ENCODE measurements at regions not wholly inside any gene's neighbourhood (a gene's known extent, or its start where the extent isn't known, plus 50 kb on each side); places are given as distances from the start of the nearest gene placed in this dataset.
"Not testable (repeated sequence)": the region's sequence is repeated elsewhere in the genome, so short reads cannot be mapped to it uniquely, and the experiment has no call there.

- Histone ChIP-seq H3K27me3 (ENCODE audit: control insufficient read depth in 5 of 5, insufficient read depth in 4 of 5, low read length in 5 of 5) (no peaks in the 10 kb centered on the region), H3K27ac (ENCODE audit: low read depth, low read length) (no peak overlapping the region), H3K9me3 (ENCODE audit: control insufficient read depth in 5 of 5, low read length in 5 of 5) (peaks cover 3 to 7% (median 4%) of the 10 kb centered on the region in 5 donors)
These were observed 370.0 kb upstream of the GHITM start for GRCh38 chr10:83769281-83769820.

DNA sequence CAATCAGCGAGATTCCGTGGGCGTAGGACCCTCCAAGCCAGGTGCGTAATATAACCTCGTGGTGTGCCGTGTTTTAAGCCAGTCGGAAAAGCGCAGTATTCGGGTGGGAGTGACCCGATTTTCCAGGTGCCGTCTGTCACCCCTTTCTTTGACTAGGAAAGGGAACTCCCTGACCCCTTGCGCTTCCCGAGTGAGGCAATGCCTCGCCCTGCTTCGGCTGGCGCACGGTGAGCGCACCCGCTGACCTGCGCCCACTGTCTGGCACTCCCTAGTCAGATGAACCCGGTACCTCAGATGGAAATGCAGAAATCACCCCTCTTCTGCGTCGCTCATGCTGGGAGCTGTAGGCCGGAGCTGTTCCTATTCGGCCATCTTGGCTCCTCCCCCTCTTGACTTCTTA, 352.6 kb upstream of the GHITM start:
- not testable (repeated sequence) for H3K36me3 ChIP-seq (ENCODE audit: control insufficient read depth in 5 of 5, insufficient read depth in 5 of 5, low read length in 5 of 5); H3K4me1 ChIP-seq (ENCODE audit: control insufficient read depth in 5 of 5, insufficient read depth in 5 of 5, low read length in 5 of 5); H3K27me3 ChIP-seq (ENCODE audit: control insufficient read depth in 5 of 5, insufficient read depth in 4 of 5, low read length in 5 of 5); H3K4me3 ChIP-seq (ENCODE audit: low read depth in 1 of 5, low read length in 5 of 5); H3K9ac ChIP-seq (ENCODE audit: low read length in 5 of 5); H3K27ac ChIP-seq (ENCODE audit: low read depth, low read length)
- peaks cover 3 to 20% (median 16%) of the 10 kb centered on the region in 5 donors for H3K9me3 ChIP-seq (ENCODE audit: control insufficient read depth in 5 of 5, low read length in 5 of 5)

More at GRCh38 chr10:83769281-83769820, 370.0 kb upstream of the GHITM start:
- no peak overlapping the region for H3K9ac ChIP-seq (ENCODE audit: low read length in 5 of 5)
- peaks cover 0 to 3% (median 0%) of the 10 kb centered on the region in 5 donors for H3K4me1 ChIP-seq (ENCODE audit: control insufficient read depth in 5 of 5, insufficient read depth in 5 of 5, low read length in 5 of 5)
- no peaks in the 10 kb centered on the region for H3K36me3 ChIP-seq (ENCODE audit: control insufficient read depth in 5 of 5, insufficient read depth in 5 of 5, low read length in 5 of 5)
- H3K4me3 ChIP-seq (ENCODE audit: low read depth in 1 of 5, low read length in 5 of 5): no peak overlapping the region

DNA sequence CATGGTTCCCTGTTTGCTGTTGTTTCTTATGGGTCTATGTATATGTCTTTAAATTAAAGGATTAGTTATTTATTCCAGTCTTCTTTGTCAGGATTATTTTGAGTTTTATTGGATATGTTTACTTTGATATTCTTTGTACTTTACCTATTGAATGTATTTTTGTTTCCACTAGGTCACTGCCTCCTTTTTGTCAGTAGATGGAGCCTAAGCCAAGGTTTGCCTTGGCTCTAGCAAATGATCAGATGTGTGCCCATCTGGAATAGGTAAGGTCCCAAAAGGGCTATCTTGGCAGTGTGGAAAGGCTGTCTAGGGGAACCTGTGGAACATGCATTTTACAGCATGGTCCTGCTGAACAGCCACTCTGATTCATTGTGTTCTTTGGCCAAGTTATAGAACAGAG, 337.3 kb upstream of the GHITM start:
- Histone ChIP-seq H3K27ac (ENCODE audit: low read depth, low read length) (no peak overlapping the region), H3K4me3 (ENCODE audit: low read depth in 1 of 5, low read length in 5 of 5) (no peak overlapping the region), H3K9me3 (ENCODE audit: control insufficient read depth in 5 of 5, low read length in 5 of 5) (peaks cover 0 to 7% (median 3%) of the 10 kb centered on the region in 5 donors), H3K4me1 (ENCODE audit: control insufficient read depth in 5 of 5, insufficient read depth in 5 of 5, low read length in 5 of 5) (no peaks in the 10 kb centered on the region), H3K9ac (ENCODE audit: low read length in 5 of 5) (no peak overlapping the region), H3K36me3 (ENCODE audit: control insufficient read depth in 5 of 5, insufficient read depth in 5 of 5, low read length in 5 of 5) (no peaks in the 10 kb centered on the region), H3K27me3 (ENCODE audit: control insufficient read depth in 5 of 5, insufficient read depth in 4 of 5, low read length in 5 of 5) (no peaks in the 10 kb centered on the region)

- H3K9ac ChIP-seq (ENCODE audit: low read length in 5 of 5): no peak overlapping the region
- H3K27ac ChIP-seq (ENCODE audit: low read depth, low read length): no peak overlapping the region
- H3K27me3 ChIP-seq (ENCODE audit: control insufficient read depth in 5 of 5, insufficient read depth in 4 of 5, low read length in 5 of 5): no peaks in the 10 kb centered on the region
- no peaks in the 10 kb centered on the region for H3K4me1 ChIP-seq (ENCODE audit: control insufficient read depth in 5 of 5, insufficient read depth in 5 of 5, low read length in 5 of 5)
- no peaks in the 10 kb centered on the region for H3K36me3 ChIP-seq (ENCODE audit: control insufficient read depth in 5 of 5, insufficient read depth in 5 of 5, low read length in 5 of 5)
- no peak overlapping the region for H3K4me3 ChIP-seq (ENCODE audit: low read depth in 1 of 5, low read length in 5 of 5)
- H3K9me3 ChIP-seq (ENCODE audit: control insufficient read depth in 5 of 5, low read length in 5 of 5): peaks cover 0 to 4% (median 0%) of the 10 kb centered on the region in 5 donors
These were observed 332.6 kb upstream of the GHITM start for GRCh38 chr10:83806717-83807116.

DNA sequence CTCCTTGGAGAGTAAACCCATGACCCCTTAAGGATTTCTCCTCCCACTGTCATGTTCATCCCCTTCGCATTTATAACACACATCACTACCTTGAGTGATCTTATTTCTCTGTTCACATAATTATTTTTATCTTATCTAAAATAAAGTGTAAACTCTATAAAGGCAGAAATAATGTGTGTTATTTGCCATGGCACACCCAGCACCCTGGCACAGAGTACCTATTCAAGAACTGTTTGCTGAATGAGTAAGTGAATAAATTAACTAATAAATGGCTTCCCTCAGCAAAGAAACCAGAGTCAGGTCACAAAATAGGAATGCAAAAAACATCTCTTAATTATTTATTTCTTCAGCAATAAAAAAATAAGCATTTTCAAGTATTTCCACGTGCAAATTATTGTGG, 330.3 kb upstream of the GHITM start:
- Histone ChIP-seq H3K36me3 (ENCODE audit: control insufficient read depth in 5 of 5, insufficient read depth in 5 of 5, low read length in 5 of 5) (no peaks in the 10 kb centered on the region), H3K9ac (ENCODE audit: low read length in 5 of 5) (no peak overlapping the region), H3K9me3 (ENCODE audit: control insufficient read depth in 5 of 5, low read length in 5 of 5) (no peaks in the 10 kb centered on the region), H3K4me3 (ENCODE audit: low read depth in 1 of 5, low read length in 5 of 5) (no peak overlapping the region), H3K27me3 (ENCODE audit: control insufficient read depth in 5 of 5, insufficient read depth in 4 of 5, low read length in 5 of 5) (no peaks in the 10 kb centered on the region), H3K4me1 (ENCODE audit: control insufficient read depth in 5 of 5, insufficient read depth in 5 of 5, low read length in 5 of 5) (no peaks in the 10 kb centered on the region), H3K27ac (ENCODE audit: low read depth, low read length) (no peak overlapping the region)

- no peak overlapping the region for H3K9ac ChIP-seq (ENCODE audit: low read length in 5 of 5)
- H3K27ac ChIP-seq (ENCODE audit: low read depth, low read length): no peak overlapping the region
- no peaks in the 10 kb centered on the region for H3K9me3 ChIP-seq (ENCODE audit: control insufficient read depth in 5 of 5, low read length in 5 of 5)
- no peaks in the 10 kb centered on the region for H3K27me3 ChIP-seq (ENCODE audit: control insufficient read depth in 5 of 5, insufficient read depth in 4 of 5, low read length in 5 of 5)
- no peaks in the 10 kb centered on the region for H3K4me1 ChIP-seq (ENCODE audit: control insufficient read depth in 5 of 5, insufficient read depth in 5 of 5, low read length in 5 of 5)
- H3K36me3 ChIP-seq (ENCODE audit: control insufficient read depth in 5 of 5, insufficient read depth in 5 of 5, low read length in 5 of 5): no peaks in the 10 kb centered on the region
- H3K4me3 ChIP-seq (ENCODE audit: low read depth in 1 of 5, low read length in 5 of 5): no peak overlapping the region
These were observed 322.4 kb upstream of the GHITM start for GRCh38 chr10:83816942-83817341.

DNA sequence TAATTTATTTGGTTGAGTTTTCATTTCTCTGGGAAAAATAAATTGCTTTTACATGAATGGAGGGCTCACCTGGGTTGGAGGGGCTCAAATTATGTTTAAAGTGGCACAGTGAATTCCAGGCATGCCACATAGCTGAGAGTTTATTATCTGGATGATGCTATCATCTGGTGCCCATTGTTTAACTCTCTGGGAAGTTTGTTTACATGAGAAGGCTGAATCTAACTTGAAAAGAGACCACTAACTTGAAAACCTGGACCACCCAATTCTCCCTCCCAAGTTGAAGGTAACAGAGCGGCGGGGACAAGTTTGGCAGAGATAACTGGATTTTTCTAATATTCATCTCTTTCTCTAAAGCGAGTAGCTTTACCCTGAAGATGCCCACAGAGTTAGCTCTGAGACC, 321.5 kb upstream of the GHITM start:
- Histone ChIP-seq H3K9ac (ENCODE audit: low read length in 5 of 5) (no peak overlapping the region), H3K36me3 (ENCODE audit: control insufficient read depth in 5 of 5, insufficient read depth in 5 of 5, low read length in 5 of 5) (no peaks in the 10 kb centered on the region)

DNA sequence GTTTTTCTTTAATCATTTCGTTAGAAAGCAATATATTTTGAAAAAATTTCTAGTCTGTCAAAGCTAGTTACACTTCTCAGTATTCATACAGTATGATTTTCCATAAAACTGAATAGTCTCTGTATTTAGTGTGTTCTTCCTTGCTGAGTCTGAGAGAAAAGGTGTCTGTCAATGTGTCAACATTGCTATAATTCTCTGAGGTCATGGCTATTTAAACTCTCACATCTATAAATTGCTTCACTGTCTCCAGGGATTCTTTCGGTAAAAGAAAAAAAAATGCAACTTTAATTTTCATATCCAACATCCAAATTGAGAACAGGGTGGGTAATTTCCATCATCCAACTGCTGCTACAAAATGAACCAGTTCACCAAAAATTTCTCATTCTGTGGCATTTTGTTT, 319.7 kb upstream of the GHITM start:
- Histone ChIP-seq H3K9me3 (ENCODE audit: control insufficient read depth in 5 of 5, low read length in 5 of 5) (no peaks in the 10 kb centered on the region), H3K4me3 (ENCODE audit: low read depth in 1 of 5, low read length in 5 of 5) (no peak overlapping the region), H3K4me1 (ENCODE audit: control insufficient read depth in 5 of 5, insufficient read depth in 5 of 5, low read length in 5 of 5) (no peaks in the 10 kb centered on the region), H3K27ac (ENCODE audit: low read depth, low read length) (no peak overlapping the region), H3K9ac (ENCODE audit: low read length in 5 of 5) (no peak overlapping the region), H3K36me3 (ENCODE audit: control insufficient read depth in 5 of 5, insufficient read depth in 5 of 5, low read length in 5 of 5) (no peaks in the 10 kb centered on the region), H3K27me3 (ENCODE audit: control insufficient read depth in 5 of 5, insufficient read depth in 4 of 5, low read length in 5 of 5) (no peaks in the 10 kb centered on the region)

More for the DNA sequence above, 321.5 kb upstream of the GHITM start:
- Histone ChIP-seq H3K9me3 (ENCODE audit: control insufficient read depth in 5 of 5, low read length in 5 of 5) (no peaks in the 10 kb centered on the region), H3K27me3 (ENCODE audit: control insufficient read depth in 5 of 5, insufficient read depth in 4 of 5, low read length in 5 of 5) (no peaks in the 10 kb centered on the region), H3K4me3 (ENCODE audit: low read depth in 1 of 5, low read length in 5 of 5) (no peak overlapping the region), H3K27ac (ENCODE audit: low read depth, low read length) (no peak overlapping the region), H3K4me1 (ENCODE audit: control insufficient read depth in 5 of 5, insufficient read depth in 5 of 5, low read length in 5 of 5) (no peaks in the 10 kb centered on the region)

DNA sequence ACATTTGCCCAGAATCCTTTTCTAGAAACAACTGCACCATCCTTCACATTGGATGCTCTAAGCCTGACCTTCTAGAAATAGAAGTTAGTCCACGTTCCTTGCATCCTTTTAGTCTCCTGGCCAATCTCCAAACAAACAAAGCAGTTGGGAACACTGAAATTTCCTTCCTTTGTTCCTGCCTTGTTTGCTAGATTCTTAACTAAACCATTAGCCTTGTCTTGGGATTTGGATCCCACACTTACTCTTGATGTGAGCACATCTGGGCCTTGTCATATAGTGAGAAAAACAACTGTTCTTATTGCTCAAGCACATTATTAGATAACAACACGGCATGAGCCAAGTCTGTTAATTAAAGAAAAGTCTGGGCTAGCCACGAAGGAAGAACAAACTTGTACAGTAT, 319.3 kb upstream of the GHITM start:
- H3K4me3 ChIP-seq (ENCODE audit: low read depth in 1 of 5, low read length in 5 of 5): no peak overlapping the region
- no peaks in the 10 kb centered on the region for H3K36me3 ChIP-seq (ENCODE audit: control insufficient read depth in 5 of 5, insufficient read depth in 5 of 5, low read length in 5 of 5)
- H3K27ac ChIP-seq (ENCODE audit: low read depth, low read length): no peak overlapping the region

DNA sequence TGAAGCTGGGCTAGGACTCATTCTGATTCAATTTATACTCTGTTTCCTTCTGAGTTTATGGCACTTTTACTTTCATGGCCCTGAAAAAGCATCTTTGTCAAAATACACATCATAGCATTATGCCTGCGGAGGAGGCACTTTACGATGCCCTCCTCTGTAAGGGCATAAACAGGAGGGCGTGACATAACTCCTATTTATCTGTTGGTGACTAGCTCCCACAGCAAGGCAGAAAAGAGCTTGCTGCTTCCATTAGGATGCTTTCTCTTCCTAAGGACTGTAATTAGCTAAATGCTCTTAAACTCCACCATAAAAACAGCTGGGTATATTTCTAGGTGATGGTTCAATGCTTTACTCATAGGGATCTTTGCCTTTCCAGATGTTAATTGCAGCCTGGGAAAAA, 315.2 kb upstream of the GHITM start:
- H3K27ac ChIP-seq (ENCODE audit: low read depth, low read length): no peak overlapping the region

More for the DNA sequence above, 319.3 kb upstream of the GHITM start:
- Histone ChIP-seq H3K27me3 (ENCODE audit: control insufficient read depth in 5 of 5, insufficient read depth in 4 of 5, low read length in 5 of 5) (no peaks in the 10 kb centered on the region), H3K4me1 (ENCODE audit: control insufficient read depth in 5 of 5, insufficient read depth in 5 of 5, low read length in 5 of 5) (no peaks in the 10 kb centered on the region), H3K9ac (ENCODE audit: low read length in 5 of 5) (no peak overlapping the region), H3K9me3 (ENCODE audit: control insufficient read depth in 5 of 5, low read length in 5 of 5) (no peaks in the 10 kb centered on the region)

DNA sequence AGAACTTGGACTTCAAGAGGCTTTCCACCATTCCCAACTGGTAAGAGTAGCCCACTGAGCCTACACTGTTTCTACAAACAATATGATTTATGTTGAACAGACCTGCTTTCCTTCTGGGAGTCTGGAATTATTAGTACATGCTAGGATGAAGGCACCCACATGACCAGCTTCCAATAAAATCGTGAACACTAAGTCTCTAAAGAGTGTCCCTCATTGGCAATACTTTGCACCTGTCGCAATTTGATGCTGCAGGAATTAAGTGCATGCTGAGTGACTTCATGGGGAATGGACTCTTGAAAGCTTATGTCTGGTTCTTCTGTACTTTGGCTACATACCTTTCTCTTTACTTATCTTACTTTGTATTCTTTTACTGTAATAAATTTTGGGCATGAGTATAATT, 305.2 kb upstream of the GHITM start:
- Histone ChIP-seq H3K36me3 (ENCODE audit: control insufficient read depth in 5 of 5, insufficient read depth in 5 of 5, low read length in 5 of 5) (no peaks in the 10 kb centered on the region), H3K27ac (ENCODE audit: low read depth, low read length) (no peak overlapping the region), H3K4me1 (ENCODE audit: control insufficient read depth in 5 of 5, insufficient read depth in 5 of 5, low read length in 5 of 5) (no peaks in the 10 kb centered on the region), H3K9me3 (ENCODE audit: control insufficient read depth in 5 of 5, low read length in 5 of 5) (peaks cover 0 to 5% (median 0%) of the 10 kb centered on the region in 5 donors), H3K9ac (ENCODE audit: low read length in 5 of 5) (no peak overlapping the region), H3K27me3 (ENCODE audit: control insufficient read depth in 5 of 5, insufficient read depth in 4 of 5, low read length in 5 of 5) (no peaks in the 10 kb centered on the region), H3K4me3 (ENCODE audit: low read depth in 1 of 5, low read length in 5 of 5) (no peak overlapping the region)

More for the DNA sequence above, 315.2 kb upstream of the GHITM start:
- Histone ChIP-seq H3K36me3 (ENCODE audit: control insufficient read depth in 5 of 5, insufficient read depth in 5 of 5, low read length in 5 of 5) (no peaks in the 10 kb centered on the region), H3K4me3 (ENCODE audit: low read depth in 1 of 5, low read length in 5 of 5) (no peak overlapping the region), H3K9ac (ENCODE audit: low read length in 5 of 5) (no peak overlapping the region), H3K9me3 (ENCODE audit: control insufficient read depth in 5 of 5, low read length in 5 of 5) (peaks cover 0 to 2% (median 0%) of the 10 kb centered on the region in 5 donors), H3K27me3 (ENCODE audit: control insufficient read depth in 5 of 5, insufficient read depth in 4 of 5, low read length in 5 of 5) (no peaks in the 10 kb centered on the region), H3K4me1 (ENCODE audit: control insufficient read depth in 5 of 5, insufficient read depth in 5 of 5, low read length in 5 of 5) (no peaks in the 10 kb centered on the region)

Data from subcutaneous abdominal adipose tissue (tissue), 5 donors.